Adrenal gland (tissue), 9 donors: ENCODE measurements at regions not wholly inside any gene's neighbourhood (a gene's known extent, or its start where the extent isn't known, plus 50 kb on each side); places are given as distances from the start of the nearest gene placed in this dataset.

Experiments used
- DNase-seq, 7 donors: peaks; one replicate each; pipeline ENCODE4 v3.0.0-alpha.2; 2019 to 2020
- H3K27ac ChIP-seq, 5 donors: fragments of 200-600 bp; sonication (generic) in 4 of 5; 1 replicate in 3 of 5; 2 replicates in 2 of 5; pipeline versions ENCODE4 v1.5.1 to v1.8.0; 2016 to 2020; ENCODE audit warnings: mild to moderate bottlenecking in 1 of 5
- H3K27me3 ChIP-seq: fragments of 200-600 bp; 2 replicates; pipeline ENCODE4 v1.8.0; 2021
- H3K36me3 ChIP-seq, 2 donors: fragments of 200-600 bp; replicated peaks in 1 of 2; 1 replicate in 1 of 2; 2 replicates in 1 of 2; pipeline versions ENCODE4 v1.5.1 to v1.8.0; 2018 to 2022
- H3K4me1 ChIP-seq, 2 donors: fragments of 200-600 bp; replicated peaks in 1 of 2; 1 replicate in 1 of 2; 2 replicates in 1 of 2; pipeline versions ENCODE4 v1.5.1 to v1.8.0; 2018 to 2021
- H3K4me3 ChIP-seq, 4 donors: fragments of 200-600 bp; sonication (generic) in 3 of 4; one replicate each; pipeline ENCODE4 v1.5.1; 2016 to 2018
- H3K9me3 ChIP-seq, 3 donors: fragments of 200-600 bp; sonication (generic) in 1 of 3; replicated peaks in 1 of 3; 1 replicate in 2 of 3; 2 replicates in 1 of 3; pipeline versions ENCODE4 v1.5.1 to v1.8.0; 2016 to 2021
- POLR2A ChIP-seq, 2 donors: fragments of 450-650 bp; IDR thresholded peaks; one replicate each; pipeline ENCODE4 v1.6.1; 2017; ENCODE audit warnings: antibody characterized with exemption in 2 of 2, mild to moderate bottlenecking in 2 of 2, moderate library complexity in 1 of 2
- WGBS, 4 donors: extraction: QIAGEN DNeasy Blood & Tissue Kit in 2 of 4; methylation state at CpG; one replicate each; pipeline versions ENCODE4 v1.1.5 to v1.1.7; 2013 to 2017; 5-methylcytosine and 5-hydroxymethylcytosine counted together
- intact Hi-C, 2 donors: fragments of 100-400 bp; cut with DNase I; formaldehyde crosslinking; loops; one replicate each; pipeline versions ENCODE4 v1.14.1 to v1.15.0; 2022 to 2023
- TF ChIP-seq, protein P1 (sequence below), 6 experiments: fragments of 450-650 bp in 4 of 6; fragments of 200-600 bp in 2 of 6; sonication (generic) in 1 of 6; IDR thresholded peaks; 1 replicate in 5 of 6; 2 replicates in 1 of 6; pipeline versions ENCODE4 v1.5.1 to v1.8.0; 2016 to 2021; ENCODE audit warnings: antibody characterized with exemption in 6 of 6, mild to moderate bottlenecking in 2 of 6, moderate library complexity in 1 of 6
- donor health status: healthy with polysubstance abuse.
- donor health status: Bipolar disorder and iron deficiency.
- donor health status: DM: yes; HTN: yes; CAD: no.
- donor health status: DM: no; HTN: no; CAD: no.
- donor health status: DM: no; HTN: no; CAD: no.

DNA sequence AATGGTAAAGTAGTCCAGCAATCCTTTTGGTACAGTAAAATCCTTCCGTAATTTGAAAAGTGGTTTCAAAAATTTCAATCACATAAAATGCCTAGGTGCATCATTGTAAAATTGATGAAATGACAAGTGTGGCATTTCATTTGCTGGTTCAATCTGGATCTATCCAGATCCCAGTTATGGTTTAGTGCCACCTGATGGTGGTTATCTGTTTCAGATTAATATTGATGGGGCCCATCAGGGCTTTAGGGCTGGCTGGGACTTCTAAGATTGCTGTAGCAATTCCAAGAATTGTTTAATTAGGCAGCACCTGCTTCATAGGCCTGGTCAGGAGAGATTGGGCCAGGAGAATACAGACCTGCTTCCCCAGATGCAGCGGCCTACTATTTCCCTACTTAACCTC, 55.5 kb upstream of the PIK3C3 start:
- Histone ChIP-seq H3K4me1 (no peaks in the 10 kb centered on the region), H3K4me3 (no peak overlapping the region), H3K36me3 (no peaks in the 10 kb centered on the region), H3K27me3 (no peaks in the 10 kb centered on the region), H3K27ac (no peak overlapping the region), H3K9me3 (no peaks in the 10 kb centered on the region)
- WGBS, 4 donors, result 88 to 90% (median 89%) methylated on average over 2 of the region's 2 CpGs
- intact Hi-C loops, result no loop called here
- TF ChIP-seq, protein P1, sequence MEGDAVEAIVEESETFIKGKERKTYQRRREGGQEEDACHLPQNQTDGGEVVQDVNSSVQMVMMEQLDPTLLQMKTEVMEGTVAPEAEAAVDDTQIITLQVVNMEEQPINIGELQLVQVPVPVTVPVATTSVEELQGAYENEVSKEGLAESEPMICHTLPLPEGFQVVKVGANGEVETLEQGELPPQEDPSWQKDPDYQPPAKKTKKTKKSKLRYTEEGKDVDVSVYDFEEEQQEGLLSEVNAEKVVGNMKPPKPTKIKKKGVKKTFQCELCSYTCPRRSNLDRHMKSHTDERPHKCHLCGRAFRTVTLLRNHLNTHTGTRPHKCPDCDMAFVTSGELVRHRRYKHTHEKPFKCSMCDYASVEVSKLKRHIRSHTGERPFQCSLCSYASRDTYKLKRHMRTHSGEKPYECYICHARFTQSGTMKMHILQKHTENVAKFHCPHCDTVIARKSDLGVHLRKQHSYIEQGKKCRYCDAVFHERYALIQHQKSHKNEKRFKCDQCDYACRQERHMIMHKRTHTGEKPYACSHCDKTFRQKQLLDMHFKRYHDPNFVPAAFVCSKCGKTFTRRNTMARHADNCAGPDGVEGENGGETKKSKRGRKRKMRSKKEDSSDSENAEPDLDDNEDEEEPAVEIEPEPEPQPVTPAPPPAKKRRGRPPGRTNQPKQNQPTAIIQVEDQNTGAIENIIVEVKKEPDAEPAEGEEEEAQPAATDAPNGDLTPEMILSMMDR (IDR thresholded peaks at IDR 0.05), result no peak
- no peak for TF ChIP-seq POLR2A (IDR thresholded peaks at IDR 0.05)
- no peak for DNase-seq

DNA sequence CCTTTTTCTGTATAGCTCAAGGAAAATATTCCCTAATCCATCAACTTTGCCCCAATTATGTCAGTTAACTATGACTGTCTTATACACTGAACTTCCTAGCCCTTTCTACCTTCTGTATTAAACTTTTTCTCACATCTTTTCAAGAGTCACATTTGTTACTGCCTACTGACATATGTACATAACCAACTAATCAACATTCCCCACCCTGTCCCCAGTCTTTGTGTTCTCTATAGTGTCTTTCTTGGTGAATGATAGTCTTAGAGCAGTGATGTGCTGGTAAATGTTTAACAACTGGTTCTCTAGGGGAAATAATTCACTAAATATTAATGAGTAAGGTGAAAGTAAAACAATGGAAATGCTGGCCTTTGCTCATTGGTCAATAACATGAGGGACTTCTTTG, 61.6 kb upstream of the PIK3C3 start:
- no peaks in the 10 kb centered on the region for H3K36me3 ChIP-seq
- intact Hi-C loops, result no loop called here
- H3K27me3 ChIP-seq, result no peaks in the 10 kb centered on the region
- no peak overlapping the region for H3K4me3 ChIP-seq
- TF ChIP-seq, protein P1 (IDR thresholded peaks at IDR 0.05), result no peak
- no peak for TF ChIP-seq POLR2A (IDR thresholded peaks at IDR 0.05)
- no peaks in the 10 kb centered on the region for H3K9me3 ChIP-seq
- DNase-seq, result no peak
- no peaks in the 10 kb centered on the region for H3K4me1 ChIP-seq
- no peak overlapping the region for H3K27ac ChIP-seq

DNA sequence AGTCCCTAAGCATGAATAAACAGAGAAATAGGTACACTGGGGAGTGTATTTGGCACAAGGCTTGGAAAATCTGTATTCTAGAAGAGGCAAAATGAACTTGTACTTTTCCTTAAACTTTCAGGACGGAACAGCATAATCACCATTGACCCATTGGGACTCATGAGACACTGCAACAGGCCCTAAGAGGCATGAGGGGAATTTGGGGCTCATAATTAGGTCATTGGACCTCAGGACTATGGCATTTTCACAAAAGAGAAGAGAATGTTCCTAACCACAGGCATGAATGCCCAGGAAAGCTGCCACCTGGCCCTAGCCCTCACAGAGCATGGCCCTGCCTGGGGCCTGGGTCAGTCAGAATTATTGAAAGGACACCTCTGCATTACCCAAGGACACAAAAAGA, 67.9 kb upstream of the PIK3C3 start:
- no peak for DNase-seq
- WGBS, 4 donors, result 0 to 88% (median 55%) methylated on average over 1 of the region's 1 CpG
- Histone ChIP-seq H3K4me3 (no peak overlapping the region), H3K4me1 (no peaks in the 10 kb centered on the region), H3K27me3 (no peaks in the 10 kb centered on the region), H3K9me3 (no peaks in the 10 kb centered on the region), H3K36me3 (no peaks in the 10 kb centered on the region), H3K27ac (no peak overlapping the region)
- TF ChIP-seq, protein P1 (IDR thresholded peaks at IDR 0.05), result no peak
- TF ChIP-seq POLR2A (IDR thresholded peaks at IDR 0.05), result no peak
- intact Hi-C loops, result no loop called here

DNA sequence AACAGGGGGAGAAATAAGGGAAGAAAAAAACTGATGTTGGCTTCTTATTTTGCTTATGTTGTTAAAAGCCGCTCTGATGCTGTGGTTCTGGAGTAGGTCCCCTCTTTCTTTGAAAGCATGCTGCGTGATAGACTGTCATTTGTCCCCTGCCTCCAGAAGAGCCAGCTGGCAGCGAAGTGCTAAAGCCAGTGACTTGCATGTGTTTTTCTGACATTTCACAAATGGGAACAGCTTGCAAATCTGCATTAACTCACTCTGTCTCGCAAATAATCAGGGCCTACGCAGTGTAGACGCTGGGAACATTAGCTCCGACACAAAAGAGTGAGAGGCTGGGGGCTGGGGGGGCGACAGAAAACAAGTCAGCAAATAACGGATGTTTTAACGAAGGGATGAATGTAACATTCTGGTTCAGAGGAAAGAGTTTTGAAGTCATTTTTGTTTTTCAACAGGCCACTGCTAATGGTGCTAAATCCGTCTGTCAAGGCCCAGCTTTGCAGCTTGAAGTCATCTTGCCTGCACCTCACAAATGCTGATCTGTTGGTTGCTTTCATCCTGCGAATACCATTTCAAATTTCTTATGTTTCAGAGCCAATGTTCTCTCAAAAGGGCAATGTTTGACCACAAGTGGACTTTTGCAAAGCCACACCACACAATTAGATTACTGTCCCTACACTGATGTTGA, 68.8 kb upstream of the PIK3C3 start:
- H3K27ac ChIP-seq, result no peak overlapping the region
- H3K36me3 ChIP-seq, result no peaks in the 10 kb centered on the region
- TF ChIP-seq POLR2A (IDR thresholded peaks at IDR 0.05), result no peak
- TF ChIP-seq, protein P1 (IDR thresholded peaks at IDR 0.05), result no peak
- WGBS, 4 donors, result 73 to 87% (median 82%) methylated on average over 12 of the region's 12 CpGs
- no peak overlapping the region for H3K4me3 ChIP-seq
- no peak for DNase-seq
- H3K9me3 ChIP-seq, result no peaks in the 10 kb centered on the region
- no peaks in the 10 kb centered on the region for H3K27me3 ChIP-seq
- intact Hi-C loops, result no loop called here
- H3K4me1 ChIP-seq, result no peaks in the 10 kb centered on the region
